ENCODE measurements at regions not wholly inside any gene's neighbourhood (a gene's known extent, or its start where the extent isn't known, plus 50 kb on each side); places are given as distances from the start of the nearest gene placed in this dataset.

DNA sequence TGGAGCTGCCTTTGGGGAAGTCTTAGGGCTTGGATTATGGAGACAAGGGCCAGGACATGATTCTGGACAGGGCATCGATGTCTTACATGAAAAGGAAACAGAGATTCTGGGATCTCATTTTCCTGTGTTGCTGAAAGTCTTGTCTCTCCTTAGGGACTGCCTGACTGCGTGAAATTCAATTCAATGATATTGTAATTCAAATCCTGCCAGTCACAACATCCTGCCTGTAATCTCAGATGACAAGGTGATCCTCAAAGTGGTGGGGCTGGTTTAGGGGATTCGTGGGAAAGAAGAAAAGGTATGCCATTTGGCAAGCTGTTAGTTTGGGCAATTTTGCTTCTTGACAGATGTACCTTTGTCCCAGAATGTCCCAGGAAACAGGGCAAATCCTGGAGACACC lies 129.1 kb downstream of the KBTBD8 start:
- TF ChIP-seq TAF1 (IDR thresholded peaks at IDR 0.05; ENCODE audit: control insufficient read depth, extremely low read depth, insufficient read depth, low read length, severe bottlenecking) (no peak), SMAD3 (CRISPR knock-in tag; conservative IDR thresholded peaks at IDR 0.05) (no peak), PHF8 (IDR thresholded peaks at IDR 0.05; ENCODE audit: borderline replicate concordance, low read length) (no peak), POLR2A (conservative IDR thresholded peaks at IDR 0.05) (no peak), NFIC (IDR thresholded peaks at IDR 0.05) (no peak), KAT7 (CRISPR knock-in tag; IDR thresholded peaks at IDR 0.05; ENCODE audit: borderline replicate concordance) (no peak), CEBPG (CRISPR knock-in tag; IDR thresholded peaks at IDR 0.05) (no peak), CEBPG (tag; conservative IDR thresholded peaks at IDR 0.05 in 1 of 2, IDR thresholded peaks at IDR 0.05 in 1 of 2) (no peak), ZNF77 (CRISPR knock-in tag; IDR thresholded peaks at IDR 0.05) (no peak), SNRNP70 (optimal IDR thresholded peaks at IDR 0.05; ENCODE audit: low read depth, low read length) (no peak)
- TF ChIP-seq, protein P1, sequence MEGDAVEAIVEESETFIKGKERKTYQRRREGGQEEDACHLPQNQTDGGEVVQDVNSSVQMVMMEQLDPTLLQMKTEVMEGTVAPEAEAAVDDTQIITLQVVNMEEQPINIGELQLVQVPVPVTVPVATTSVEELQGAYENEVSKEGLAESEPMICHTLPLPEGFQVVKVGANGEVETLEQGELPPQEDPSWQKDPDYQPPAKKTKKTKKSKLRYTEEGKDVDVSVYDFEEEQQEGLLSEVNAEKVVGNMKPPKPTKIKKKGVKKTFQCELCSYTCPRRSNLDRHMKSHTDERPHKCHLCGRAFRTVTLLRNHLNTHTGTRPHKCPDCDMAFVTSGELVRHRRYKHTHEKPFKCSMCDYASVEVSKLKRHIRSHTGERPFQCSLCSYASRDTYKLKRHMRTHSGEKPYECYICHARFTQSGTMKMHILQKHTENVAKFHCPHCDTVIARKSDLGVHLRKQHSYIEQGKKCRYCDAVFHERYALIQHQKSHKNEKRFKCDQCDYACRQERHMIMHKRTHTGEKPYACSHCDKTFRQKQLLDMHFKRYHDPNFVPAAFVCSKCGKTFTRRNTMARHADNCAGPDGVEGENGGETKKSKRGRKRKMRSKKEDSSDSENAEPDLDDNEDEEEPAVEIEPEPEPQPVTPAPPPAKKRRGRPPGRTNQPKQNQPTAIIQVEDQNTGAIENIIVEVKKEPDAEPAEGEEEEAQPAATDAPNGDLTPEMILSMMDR (IDR thresholded peaks at IDR 0.05 in 2 of 3, conservative IDR thresholded peaks at IDR 0.05 in 1 of 3; ENCODE audit: insufficient read depth in 2 of 3, low read depth in 1 of 3, low read length in 3 of 3): no peak
- TF ChIP-seq, protein P2, sequence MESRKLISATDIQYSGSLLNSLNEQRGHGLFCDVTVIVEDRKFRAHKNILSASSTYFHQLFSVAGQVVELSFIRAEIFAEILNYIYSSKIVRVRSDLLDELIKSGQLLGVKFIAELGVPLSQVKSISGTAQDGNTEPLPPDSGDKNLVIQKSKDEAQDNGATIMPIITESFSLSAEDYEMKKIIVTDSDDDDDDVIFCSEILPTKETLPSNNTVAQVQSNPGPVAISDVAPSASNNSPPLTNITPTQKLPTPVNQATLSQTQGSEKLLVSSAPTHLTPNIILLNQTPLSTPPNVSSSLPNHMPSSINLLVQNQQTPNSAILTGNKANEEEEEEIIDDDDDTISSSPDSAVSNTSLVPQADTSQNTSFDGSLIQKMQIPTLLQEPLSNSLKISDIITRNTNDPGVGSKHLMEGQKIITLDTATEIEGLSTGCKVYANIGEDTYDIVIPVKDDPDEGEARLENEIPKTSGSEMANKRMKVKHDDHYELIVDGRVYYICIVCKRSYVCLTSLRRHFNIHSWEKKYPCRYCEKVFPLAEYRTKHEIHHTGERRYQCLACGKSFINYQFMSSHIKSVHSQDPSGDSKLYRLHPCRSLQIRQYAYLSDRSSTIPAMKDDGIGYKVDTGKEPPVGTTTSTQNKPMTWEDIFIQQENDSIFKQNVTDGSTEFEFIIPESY (CRISPR knock-in tag; IDR thresholded peaks at IDR 0.05): no peak
- TF ChIP-seq, protein P3, sequence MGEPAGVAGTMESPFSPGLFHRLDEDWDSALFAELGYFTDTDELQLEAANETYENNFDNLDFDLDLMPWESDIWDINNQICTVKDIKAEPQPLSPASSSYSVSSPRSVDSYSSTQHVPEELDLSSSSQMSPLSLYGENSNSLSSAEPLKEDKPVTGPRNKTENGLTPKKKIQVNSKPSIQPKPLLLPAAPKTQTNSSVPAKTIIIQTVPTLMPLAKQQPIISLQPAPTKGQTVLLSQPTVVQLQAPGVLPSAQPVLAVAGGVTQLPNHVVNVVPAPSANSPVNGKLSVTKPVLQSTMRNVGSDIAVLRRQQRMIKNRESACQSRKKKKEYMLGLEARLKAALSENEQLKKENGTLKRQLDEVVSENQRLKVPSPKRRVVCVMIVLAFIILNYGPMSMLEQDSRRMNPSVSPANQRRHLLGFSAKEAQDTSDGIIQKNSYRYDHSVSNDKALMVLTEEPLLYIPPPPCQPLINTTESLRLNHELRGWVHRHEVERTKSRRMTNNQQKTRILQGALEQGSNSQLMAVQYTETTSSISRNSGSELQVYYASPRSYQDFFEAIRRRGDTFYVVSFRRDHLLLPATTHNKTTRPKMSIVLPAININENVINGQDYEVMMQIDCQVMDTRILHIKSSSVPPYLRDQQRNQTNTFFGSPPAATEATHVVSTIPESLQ (CRISPR knock-in tag; IDR thresholded peaks at IDR 0.05): no peak
